Liver (tissue), 7 donors: ENCODE measurements at regions not wholly inside any gene's neighbourhood (a gene's known extent, or its start where the extent isn't known, plus 50 kb on each side); places are given as distances from the start of the nearest gene placed in this dataset.

Experiments used
- DNase-seq: peaks from one replicate; pipeline ENCODE4 v3.0.0-alpha.2; 2017; ENCODE audit warnings: low spot score
- H3K27ac ChIP-seq, 2 donors: one replicate each; pipeline ENCODE4 v1.7.0; 2013; ENCODE audit warnings: inconsistent platforms in 2 of 2, low read length in 2 of 2, control low read depth in 1 of 2, low read depth in 1 of 2, mild to moderate bottlenecking in 1 of 2
- H3K27me3 ChIP-seq, 4 donors: one replicate each; pipeline versions ENCODE4 v1.6.1 to v1.7.0; 2013; ENCODE audit warnings: low read length in 3 of 4, inconsistent platforms in 1 of 4, mild to moderate bottlenecking in 1 of 4, moderate library complexity in 1 of 4; ENCODE audit not compliant: control insufficient read depth in 4 of 4, insufficient read depth in 4 of 4
- H3K36me3 ChIP-seq, 4 donors: one replicate each; pipeline versions ENCODE4 v1.6.1 to v1.7.0; 2013; ENCODE audit warnings: low read length in 3 of 4, mild to moderate bottlenecking in 3 of 4, low read depth in 1 of 4, moderate library complexity in 1 of 4; ENCODE audit not compliant: control insufficient read depth in 4 of 4, insufficient read depth in 3 of 4
- H3K4me1 ChIP-seq, 4 donors: one replicate each; pipeline versions ENCODE4 v1.6.1 to v1.7.0; 2013; ENCODE audit warnings: low read length in 3 of 4, mild to moderate bottlenecking in 3 of 4, moderate library complexity in 1 of 4; ENCODE audit not compliant: control insufficient read depth in 4 of 4, insufficient read depth in 4 of 4
- H3K4me3 ChIP-seq, 3 donors: one replicate each; pipeline versions ENCODE4 v1.6.1 to v1.7.0; 2013; ENCODE audit warnings: low read length in 3 of 3, control low read depth in 1 of 3, low read depth in 1 of 3, mild to moderate bottlenecking in 1 of 3
- H3K9ac ChIP-seq, 2 donors: one replicate each; pipeline ENCODE4 v1.7.0; 2013; ENCODE audit warnings: low read length in 2 of 2, mild to moderate bottlenecking in 2 of 2, moderate library complexity in 2 of 2, control low read depth in 1 of 2, low read depth in 1 of 2
- H3K9me3 ChIP-seq, 4 donors: one replicate each; pipeline versions ENCODE4 v1.6.1 to v1.7.0; 2013; ENCODE audit warnings: low read length in 3 of 4; ENCODE audit not compliant: control insufficient read depth in 4 of 4
- EGR1 ChIP-seq, 2 donors: IDR thresholded peaks; 2 replicates each; pipeline ENCODE4 v1.6.1; 2016 to 2018; ENCODE audit warnings: antibody characterized with exemption in 2 of 2, low read depth in 2 of 2
- FOXA1 ChIP-seq: IDR thresholded peaks from 2 replicates; pipeline ENCODE4 v1.6.1; 2016; ENCODE audit warnings: antibody characterized with exemption
- FOXA2 ChIP-seq: IDR thresholded peaks from 2 replicates; pipeline ENCODE4 v1.6.1; 2016; ENCODE audit warnings: antibody characterized with exemption
- GABPA ChIP-seq, 2 donors: IDR thresholded peaks in 1 of 2; conservative IDR thresholded peaks in 1 of 2; 2 replicates each; pipeline ENCODE4 v1.6.1; 2016; ENCODE audit warnings: antibody characterized with exemption in 2 of 2, mild to moderate bottlenecking in 1 of 2, moderate library complexity in 1 of 2
- HNF4A ChIP-seq, 2 donors: conservative IDR thresholded peaks; 2 replicates each; pipeline ENCODE4 v1.6.1; 2016; ENCODE audit warnings: antibody characterized with exemption in 2 of 2, mild to moderate bottlenecking in 2 of 2
- HNF4G ChIP-seq: IDR thresholded peaks from 2 replicates; pipeline ENCODE4 v1.6.1; 2016; ENCODE audit warnings: antibody characterized with exemption
- JUND ChIP-seq, 2 donors: IDR thresholded peaks; 2 replicates each; pipeline ENCODE4 v1.6.1; 2016; ENCODE audit warnings: antibody characterized with exemption in 2 of 2
- MAX ChIP-seq: IDR thresholded peaks from 2 replicates; pipeline ENCODE4 v1.6.1; 2016; ENCODE audit warnings: antibody characterized with exemption
- NR2F2 ChIP-seq: IDR thresholded peaks from 2 replicates; pipeline ENCODE4 v1.6.1; 2016; ENCODE audit warnings: antibody characterized with exemption
- RAD21 ChIP-seq, 2 donors: IDR thresholded peaks; 2 replicates each; pipeline ENCODE4 v1.6.1; 2016; ENCODE audit warnings: antibody characterized with exemption in 2 of 2, mild to moderate bottlenecking in 2 of 2
- REST ChIP-seq: IDR thresholded peaks from 2 replicates; pipeline ENCODE4 v1.6.1; 2016; ENCODE audit warnings: antibody characterized with exemption, mild to moderate bottlenecking
- RXRA ChIP-seq, 2 donors: IDR thresholded peaks; 2 replicates each; pipeline ENCODE4 v1.6.1; 2017 to 2018; ENCODE audit warnings: antibody characterized with exemption in 2 of 2, mild to moderate bottlenecking in 1 of 2
- SP1 ChIP-seq: IDR thresholded peaks from 2 replicates; pipeline ENCODE4 v1.6.1; 2018; ENCODE audit warnings: antibody characterized with exemption, mild to moderate bottlenecking
- TAF1 ChIP-seq: conservative IDR thresholded peaks from 2 replicates; pipeline ENCODE4 v1.6.1; 2016; ENCODE audit warnings: antibody characterized with exemption, mild to moderate bottlenecking
- YY1 ChIP-seq: IDR thresholded peaks from 2 replicates; pipeline ENCODE4 v1.6.1; 2016; ENCODE audit warnings: antibody characterized with exemption, mild to moderate bottlenecking
- ZBTB33 ChIP-seq: IDR thresholded peaks from 2 replicates; pipeline ENCODE4 v1.6.1; 2016; ENCODE audit warnings: antibody characterized with exemption
- TF ChIP-seq, protein P1 (sequence below): fragments of 150-350 bp; IDR thresholded peaks from 2 replicates; pipeline ENCODE4 v1.5.1; 2017; ENCODE audit warnings: improper control_type of control experiment, low read depth, low read length; ENCODE audit not compliant: missing input control
- TF ChIP-seq, protein P2 (sequence below): IDR thresholded peaks from 2 replicates; pipeline ENCODE4 v1.6.1; 2016; ENCODE audit warnings: antibody characterized with exemption
- donor health status: healthy.
- donor health status: healthy.
- donor health status: healthy.
- donor health status: healthy.

GRCh38 chr12:31846405-31846804, 112.8 kb upstream of the RESF1 start:
- TF ChIP-seq REST (no peak), EGR1 (IDR thresholded peaks at IDR 0.05; ENCODE audit: low read depth in 2 of 2) (no peak), NR2F2 (no peak), HNF4G (no peak), RAD21 (IDR thresholded peaks at IDR 0.05) (no peak), TAF1 (no peak), JUND (IDR thresholded peaks at IDR 0.05) (no peak), GABPA (IDR thresholded peaks at IDR 0.05 in 1 of 2, conservative IDR thresholded peaks at IDR 0.05 in 1 of 2) (no peak), FOXA1 (no peak), RXRA (IDR thresholded peaks at IDR 0.05) (no peak), YY1 (no peak), MAX (no peak), SP1 (no peak), HNF4A (conservative IDR thresholded peaks at IDR 0.05) (no peak), FOXA2 (no peak), ZBTB33 (no peak)
- TF ChIP-seq, protein P1, sequence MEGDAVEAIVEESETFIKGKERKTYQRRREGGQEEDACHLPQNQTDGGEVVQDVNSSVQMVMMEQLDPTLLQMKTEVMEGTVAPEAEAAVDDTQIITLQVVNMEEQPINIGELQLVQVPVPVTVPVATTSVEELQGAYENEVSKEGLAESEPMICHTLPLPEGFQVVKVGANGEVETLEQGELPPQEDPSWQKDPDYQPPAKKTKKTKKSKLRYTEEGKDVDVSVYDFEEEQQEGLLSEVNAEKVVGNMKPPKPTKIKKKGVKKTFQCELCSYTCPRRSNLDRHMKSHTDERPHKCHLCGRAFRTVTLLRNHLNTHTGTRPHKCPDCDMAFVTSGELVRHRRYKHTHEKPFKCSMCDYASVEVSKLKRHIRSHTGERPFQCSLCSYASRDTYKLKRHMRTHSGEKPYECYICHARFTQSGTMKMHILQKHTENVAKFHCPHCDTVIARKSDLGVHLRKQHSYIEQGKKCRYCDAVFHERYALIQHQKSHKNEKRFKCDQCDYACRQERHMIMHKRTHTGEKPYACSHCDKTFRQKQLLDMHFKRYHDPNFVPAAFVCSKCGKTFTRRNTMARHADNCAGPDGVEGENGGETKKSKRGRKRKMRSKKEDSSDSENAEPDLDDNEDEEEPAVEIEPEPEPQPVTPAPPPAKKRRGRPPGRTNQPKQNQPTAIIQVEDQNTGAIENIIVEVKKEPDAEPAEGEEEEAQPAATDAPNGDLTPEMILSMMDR: no peak
- TF ChIP-seq, protein P2, sequence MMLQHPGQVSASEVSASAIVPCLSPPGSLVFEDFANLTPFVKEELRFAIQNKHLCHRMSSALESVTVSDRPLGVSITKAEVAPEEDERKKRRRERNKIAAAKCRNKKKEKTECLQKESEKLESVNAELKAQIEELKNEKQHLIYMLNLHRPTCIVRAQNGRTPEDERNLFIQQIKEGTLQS: no peak
- Histone ChIP-seq H3K36me3 (no peaks in the 10 kb centered on the region), H3K27ac (no peak overlapping the region), H3K9me3 (no peaks in the 10 kb centered on the region), H3K4me3 (no peak overlapping the region), H3K9ac (no peak overlapping the region), H3K27me3 (no peaks in the 10 kb centered on the region), H3K4me1 (no peaks in the 10 kb centered on the region)
- DNase-seq: no peak
